DOHH2 (cell line): ENCODE measurements at regions not wholly inside any gene's neighbourhood (a gene's known extent, or its start where the extent isn't known, plus 50 kb on each side); places are given as distances from the start of the nearest gene placed in this dataset.

Source experiments
- H3F3A ChIP-seq: fragments of 200-600 bp; sonication (generic), shearing (Covaris generic); 2 replicates; pipeline ENCODE4 v1.6.0; 2016; ENCODE audit warnings: antibody characterized with exemption, mild to moderate bottlenecking; ENCODE audit not compliant: control insufficient read depth, insufficient read depth
- H3K27ac ChIP-seq: fragments of 200-600 bp; sonication (generic); 2 replicates; pipeline ENCODE4 v1.5.1; 2014; ENCODE audit warnings: low read depth, mild to moderate bottlenecking, low read length, moderate library complexity
- H3K27me3 ChIP-seq: fragments of 200-600 bp; sonication (generic); 2 replicates; pipeline ENCODE4 v1.6.1; 2014; ENCODE audit warnings: mild to moderate bottlenecking, low read length, mixed read lengths; ENCODE audit not compliant: control insufficient read depth
- H3K36me3 ChIP-seq: fragments of 200-600 bp; sonication (generic); 2 replicates; pipeline ENCODE4 v1.6.1; 2014; ENCODE audit warnings: mild to moderate bottlenecking, low read length, moderate library complexity, mixed read lengths; ENCODE audit not compliant: control insufficient read depth
- H3K4me1 ChIP-seq: fragments of 200-600 bp; sonication (generic); 2 replicates; pipeline ENCODE4 v1.6.1; 2014; ENCODE audit warnings: mild to moderate bottlenecking, low read length, mixed read lengths; ENCODE audit not compliant: control insufficient read depth
- H3K4me2 ChIP-seq: fragments of 200-600 bp; sonication (generic); 2 replicates; pipeline ENCODE4 v1.6.0; 2014; ENCODE audit warnings: mild to moderate bottlenecking, low read length, moderate library complexity
- H3K4me3 ChIP-seq: fragments of 200-600 bp; sonication (generic); 2 replicates; pipeline ENCODE4 v1.5.1; 2014; ENCODE audit warnings: mild to moderate bottlenecking, low read length, mixed read lengths
- H3K79me2 ChIP-seq: fragments of 200-600 bp; sonication (generic); 2 replicates; pipeline ENCODE4 v1.6.1; 2014; ENCODE audit warnings: mild to moderate bottlenecking, low read length, mixed read lengths; ENCODE audit not compliant: control insufficient read depth
- H3K9me2 ChIP-seq: fragments of 200-600 bp; sonication (generic); replicated peaks from 2 replicates; pipeline ENCODE4 v1.6.1; 2014; ENCODE audit warnings: mild to moderate bottlenecking, low read length, mixed read lengths; ENCODE audit not compliant: control insufficient read depth
- H3K9me3 ChIP-seq: fragments of 200-600 bp; sonication (generic); 2 replicates; pipeline ENCODE4 v1.6.1; 2014; ENCODE audit warnings: antibody characterized with exemption, low read length, mixed read lengths; ENCODE audit not compliant: control insufficient read depth, insufficient read depth
- H4K20me1 ChIP-seq: fragments of 200-600 bp; sonication (generic); 2 replicates; pipeline ENCODE4 v1.6.0; 2014; ENCODE audit warnings: low read depth, mild to moderate bottlenecking, antibody characterized with exemption, low read length, moderate library complexity; ENCODE audit not compliant: control insufficient read depth, insufficient read depth
- EZH2phosphoT487 ChIP-seq: fragments of 200-600 bp; sonication (generic); IDR thresholded peaks from 2 replicates; pipeline ENCODE4 v1.6.1; 2017; ENCODE audit warnings: borderline replicate concordance, mild to moderate bottlenecking, antibody characterized with exemption, low read length, moderate library complexity, mixed read lengths
- TF ChIP-seq, protein P1 (sequence below): fragments of 200-600 bp; sonication (generic); IDR thresholded peaks from one replicate; pipeline ENCODE4 v1.5.1; 2014; ENCODE audit warnings: antibody characterized with exemption, mild to moderate bottlenecking, low read depth, low read length; ENCODE audit not compliant: poor library complexity, severe bottlenecking

DNA sequence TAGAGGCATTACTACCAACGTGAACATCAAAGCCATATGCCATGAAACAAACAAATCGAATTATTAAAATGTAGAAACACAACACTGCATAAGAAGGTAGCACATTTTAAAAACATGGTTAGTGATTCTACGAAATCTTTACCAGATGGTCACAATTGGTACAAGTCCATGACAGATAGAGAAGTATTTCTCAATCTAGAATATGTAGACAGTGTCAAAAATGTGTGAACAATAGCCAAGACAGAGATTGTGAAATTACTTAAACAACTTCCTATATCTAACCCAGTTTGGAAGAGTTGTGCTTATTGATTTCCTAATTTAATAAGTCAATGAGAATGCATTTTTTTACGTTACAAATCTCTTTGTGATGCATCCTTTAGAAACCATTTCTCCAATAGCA is 1121.6 kb downstream of the MAT2B start:
- Histone ChIP-seq H3K9me3 (no peaks in the 10 kb centered on the region), H3K4me3 (no peak overlapping the region), H3K9me2 (no peaks in the 10 kb centered on the region), H3K4me2 (no peak overlapping the region), H3K79me2 (no peaks in the 10 kb centered on the region), H3K27me3 (no peaks in the 10 kb centered on the region), H3K27ac (no peak overlapping the region), H3K36me3 (no peaks in the 10 kb centered on the region), H3K4me1 (no peaks in the 10 kb centered on the region), H3F3A (no peaks in the 10 kb centered on the region), H4K20me1 (no peaks in the 10 kb centered on the region)
- TF ChIP-seq EZH2phosphoT487 = no peak
- TF ChIP-seq, protein P1, sequence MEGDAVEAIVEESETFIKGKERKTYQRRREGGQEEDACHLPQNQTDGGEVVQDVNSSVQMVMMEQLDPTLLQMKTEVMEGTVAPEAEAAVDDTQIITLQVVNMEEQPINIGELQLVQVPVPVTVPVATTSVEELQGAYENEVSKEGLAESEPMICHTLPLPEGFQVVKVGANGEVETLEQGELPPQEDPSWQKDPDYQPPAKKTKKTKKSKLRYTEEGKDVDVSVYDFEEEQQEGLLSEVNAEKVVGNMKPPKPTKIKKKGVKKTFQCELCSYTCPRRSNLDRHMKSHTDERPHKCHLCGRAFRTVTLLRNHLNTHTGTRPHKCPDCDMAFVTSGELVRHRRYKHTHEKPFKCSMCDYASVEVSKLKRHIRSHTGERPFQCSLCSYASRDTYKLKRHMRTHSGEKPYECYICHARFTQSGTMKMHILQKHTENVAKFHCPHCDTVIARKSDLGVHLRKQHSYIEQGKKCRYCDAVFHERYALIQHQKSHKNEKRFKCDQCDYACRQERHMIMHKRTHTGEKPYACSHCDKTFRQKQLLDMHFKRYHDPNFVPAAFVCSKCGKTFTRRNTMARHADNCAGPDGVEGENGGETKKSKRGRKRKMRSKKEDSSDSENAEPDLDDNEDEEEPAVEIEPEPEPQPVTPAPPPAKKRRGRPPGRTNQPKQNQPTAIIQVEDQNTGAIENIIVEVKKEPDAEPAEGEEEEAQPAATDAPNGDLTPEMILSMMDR = no peak

DNA sequence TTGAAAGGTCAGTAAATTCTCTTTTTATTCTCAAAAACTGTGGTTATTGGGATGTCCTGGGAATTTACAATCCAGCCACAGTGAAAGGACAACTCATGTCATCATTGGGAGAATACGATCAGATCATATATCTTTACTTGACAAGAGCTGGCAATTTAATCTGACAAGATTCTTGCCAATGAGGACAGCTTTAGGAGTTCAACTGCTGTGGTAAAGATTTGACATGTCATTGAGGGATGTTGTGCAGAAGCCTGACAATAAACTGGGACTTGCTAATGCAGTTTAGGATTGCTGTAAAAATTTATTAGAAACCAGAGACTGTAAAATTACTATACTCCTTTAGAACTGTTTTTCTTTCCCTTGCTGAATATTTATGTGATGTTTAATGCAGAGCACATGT is 1131.0 kb downstream of the MAT2B start:
- Histone ChIP-seq H3K9me3 (no peaks in the 10 kb centered on the region), H3F3A (no peaks in the 10 kb centered on the region), H3K4me1 (no peaks in the 10 kb centered on the region), H3K27ac (no peak overlapping the region), H4K20me1 (no peaks in the 10 kb centered on the region), H3K4me3 (no peak overlapping the region), H3K36me3 (no peaks in the 10 kb centered on the region), H3K4me2 (no peak overlapping the region), H3K9me2 (no peaks in the 10 kb centered on the region), H3K79me2 (no peaks in the 10 kb centered on the region), H3K27me3 (no peaks in the 10 kb centered on the region)
- TF ChIP-seq EZH2phosphoT487 = no peak
- TF ChIP-seq, protein P1 = no peak

DNA sequence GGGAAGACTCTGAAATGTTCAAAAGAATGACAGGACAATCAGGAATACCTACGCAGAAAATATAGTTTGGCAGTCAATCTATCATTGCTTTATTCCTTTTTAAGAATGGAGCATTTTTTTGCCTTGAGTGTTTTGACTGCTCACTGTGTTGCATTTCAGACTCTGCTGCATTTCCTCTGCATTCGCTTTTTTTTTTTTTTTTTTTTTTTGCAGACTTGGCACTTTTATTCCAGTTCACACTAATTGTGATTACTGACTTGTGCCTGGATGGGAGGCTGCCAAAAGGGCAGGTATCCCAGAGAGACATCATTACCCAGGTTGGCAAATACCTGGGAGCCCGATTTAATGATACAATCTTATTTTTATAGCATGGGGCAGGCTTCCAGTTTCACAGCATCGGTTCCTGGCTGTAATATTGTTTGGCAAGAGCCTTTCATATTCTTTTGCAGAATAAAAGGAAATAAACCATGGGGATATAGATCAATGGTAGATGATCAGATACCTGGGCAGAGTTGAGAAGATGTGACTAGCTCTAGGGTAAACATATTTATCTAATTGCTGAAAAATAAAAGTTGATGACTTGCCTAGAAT is 1132.6 kb downstream of the MAT2B start:
- Histone ChIP-seq H3K27ac (no peak overlapping the region), H3K9me2 (no peaks in the 10 kb centered on the region), H3K79me2 (no peaks in the 10 kb centered on the region), H4K20me1 (no peaks in the 10 kb centered on the region), H3F3A (no peaks in the 10 kb centered on the region), H3K36me3 (no peaks in the 10 kb centered on the region), H3K4me2 (no peak overlapping the region), H3K4me1 (no peaks in the 10 kb centered on the region), H3K9me3 (no peaks in the 10 kb centered on the region), H3K27me3 (no peaks in the 10 kb centered on the region), H3K4me3 (no peak overlapping the region)
- TF ChIP-seq, protein P1 = no peak
- no peak for TF ChIP-seq EZH2phosphoT487
